Daoy (cell line): ENCODE measurements at regions not wholly inside any gene's neighbourhood (a gene's known extent, or its start where the extent isn't known, plus 50 kb on each side); places are given as distances from the start of the nearest gene placed in this dataset.

Experiments
- DNase-seq: peaks from one replicate; pipeline ENCODE4 v3.0.0-alpha.2; 2015; ENCODE audit warnings: low read depth

GRCh38 chr6:20024316-20024673 is 187.1 kb downstream of the ID4 start:
- no peak for DNase-seq

- no peak for DNase-seq
Observed at GRCh38 chr6:20024978-20025377, 187.3 kb downstream of the MBOAT1 start.

- DNase-seq: no peak
Observed at GRCh38 chr6:20025681-20026080, 186.6 kb downstream of the MBOAT1 start.

- DNase-seq: no peak
Observed at GRCh38 chr6:20028143-20028542, 184.1 kb downstream of the MBOAT1 start.

GRCh38 chr6:20028562-20028961 is 183.7 kb downstream of the MBOAT1 start:
- DNase-seq: no peak

- no peak for DNase-seq
Observed at GRCh38 chr6:20029979-20030378, 182.3 kb downstream of the MBOAT1 start.

- no peak for DNase-seq
Observed at GRCh38 chr6:20031342-20031741, 180.9 kb downstream of the MBOAT1 start.

- no peak for DNase-seq
Observed at GRCh38 chr6:20033697-20034407, 178.4 kb downstream of the MBOAT1 start.

GRCh38 chr6:20034408-20034769 is 177.9 kb downstream of the MBOAT1 start:
- DNase-seq: no peak

- no peak for DNase-seq
Observed at GRCh38 chr6:20036141-20036677, 176.1 kb downstream of the MBOAT1 start.

GRCh38 chr6:20038410-20039204 is 173.7 kb downstream of the MBOAT1 start:
- peak; percentile 59 for DNase-seq

- no peak for DNase-seq
Observed at GRCh38 chr6:20044883-20045282, 167.4 kb downstream of the MBOAT1 start.
